ENCODE measurements at regions not wholly inside any gene's neighbourhood (a gene's known extent, or its start where the extent isn't known, plus 50 kb on each side); places are given as distances from the start of the nearest gene placed in this dataset.
"Not testable (repeated sequence)": the region's sequence is repeated elsewhere in the genome, so short reads cannot be mapped to it uniquely, and the experiment has no call there.

- Histone ChIP-seq H3K4me3 (ENCODE audit: low read depth in 1 of 2, low read length in 1 of 2) (no peak overlapping the region), H3K4me1 (ENCODE audit: control insufficient read depth in 1 of 2, insufficient read depth in 1 of 2, low read depth in 1 of 2, low read length in 1 of 2) (peaks cover 43 to 51% of the 10 kb centered on the region in 2 experiments), H3K27me3 (peaks cover 24% of the 10 kb centered on the region), H3K27ac (peak overlapping the region; percentile 47), H3K36me3 (no peaks in the 10 kb centered on the region), H3K9me3 (no peaks in the 10 kb centered on the region)
- TF ChIP-seq, protein P1, sequence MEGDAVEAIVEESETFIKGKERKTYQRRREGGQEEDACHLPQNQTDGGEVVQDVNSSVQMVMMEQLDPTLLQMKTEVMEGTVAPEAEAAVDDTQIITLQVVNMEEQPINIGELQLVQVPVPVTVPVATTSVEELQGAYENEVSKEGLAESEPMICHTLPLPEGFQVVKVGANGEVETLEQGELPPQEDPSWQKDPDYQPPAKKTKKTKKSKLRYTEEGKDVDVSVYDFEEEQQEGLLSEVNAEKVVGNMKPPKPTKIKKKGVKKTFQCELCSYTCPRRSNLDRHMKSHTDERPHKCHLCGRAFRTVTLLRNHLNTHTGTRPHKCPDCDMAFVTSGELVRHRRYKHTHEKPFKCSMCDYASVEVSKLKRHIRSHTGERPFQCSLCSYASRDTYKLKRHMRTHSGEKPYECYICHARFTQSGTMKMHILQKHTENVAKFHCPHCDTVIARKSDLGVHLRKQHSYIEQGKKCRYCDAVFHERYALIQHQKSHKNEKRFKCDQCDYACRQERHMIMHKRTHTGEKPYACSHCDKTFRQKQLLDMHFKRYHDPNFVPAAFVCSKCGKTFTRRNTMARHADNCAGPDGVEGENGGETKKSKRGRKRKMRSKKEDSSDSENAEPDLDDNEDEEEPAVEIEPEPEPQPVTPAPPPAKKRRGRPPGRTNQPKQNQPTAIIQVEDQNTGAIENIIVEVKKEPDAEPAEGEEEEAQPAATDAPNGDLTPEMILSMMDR (IDR thresholded peaks at IDR 0.05), result no peak
Observed at GRCh38 chr3:15933439-15934139, 135.8 kb upstream of the ANKRD28 start.

DNA sequence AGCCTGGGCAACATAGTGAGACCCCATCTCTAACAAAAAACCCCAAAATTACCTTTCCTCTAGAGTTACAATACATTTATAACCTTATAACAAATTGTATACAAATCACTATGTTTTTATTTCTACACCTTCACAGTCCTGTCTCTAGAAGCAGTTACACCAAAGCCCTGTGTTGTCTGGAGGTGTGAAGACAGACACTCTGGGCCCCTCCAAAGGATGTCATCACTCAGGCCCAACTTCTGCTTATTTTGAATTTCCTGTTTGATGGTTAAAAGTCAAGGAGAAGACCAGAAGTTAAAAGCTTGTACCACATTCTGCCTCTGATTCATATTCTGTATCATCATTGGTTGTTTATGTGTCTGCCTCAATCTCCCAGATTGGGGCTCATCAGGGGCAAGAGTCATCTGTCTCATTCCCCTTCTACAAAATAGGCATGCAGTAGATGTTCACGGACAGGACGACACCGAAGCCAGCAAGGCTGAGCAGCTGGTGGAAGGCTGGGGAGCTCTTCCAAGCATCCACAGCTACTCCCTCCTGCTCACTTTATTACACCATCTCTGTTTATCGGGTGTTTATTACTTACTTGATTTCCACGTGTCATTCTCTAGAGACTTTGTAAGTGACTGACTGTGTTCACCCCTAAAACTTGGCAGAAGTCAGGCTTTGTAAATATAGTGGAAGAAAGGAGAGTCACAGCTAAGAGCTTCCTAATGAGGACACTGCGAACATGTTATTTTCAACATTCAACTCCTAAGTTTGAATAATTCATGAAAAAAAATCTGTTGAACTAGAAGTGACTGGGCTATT lies 136.8 kb upstream of the ANKRD28 start:
- H3K36me3 ChIP-seq, result no peaks in the 10 kb centered on the region
- H3K4me1 ChIP-seq (ENCODE audit: control insufficient read depth in 1 of 2, insufficient read depth in 1 of 2, low read depth in 1 of 2, low read length in 1 of 2), result peaks cover 43 to 57% of the 10 kb centered on the region in 2 experiments
- TF ChIP-seq, protein P1 (IDR thresholded peaks at IDR 0.05), result no peak
- peaks cover 14% of the 10 kb centered on the region for H3K27me3 ChIP-seq
- peak overlapping the region; percentile 47 for H3K27ac ChIP-seq
- H3K4me3 ChIP-seq (ENCODE audit: low read depth in 1 of 2, low read length in 1 of 2), result no peak overlapping the region
- H3K9me3 ChIP-seq, result no peaks in the 10 kb centered on the region

- Histone ChIP-seq H3K36me3 (no peaks in the 10 kb centered on the region), H3K27ac (no peak overlapping the region), H3K4me3 (ENCODE audit: low read depth in 1 of 2, low read length in 1 of 2) (no peak overlapping the region), H3K4me1 (ENCODE audit: control insufficient read depth in 1 of 2, insufficient read depth in 1 of 2, low read depth in 1 of 2, low read length in 1 of 2) (peaks cover 45 to 66% of the 10 kb centered on the region in 2 experiments), H3K27me3 (peaks cover 8% of the 10 kb centered on the region), H3K9me3 (no peaks in the 10 kb centered on the region)
- TF ChIP-seq, protein P1 (IDR thresholded peaks at IDR 0.05), result no peak
Observed at GRCh38 chr3:15936312-15936711, 138.5 kb upstream of the ANKRD28 start.

DNA sequence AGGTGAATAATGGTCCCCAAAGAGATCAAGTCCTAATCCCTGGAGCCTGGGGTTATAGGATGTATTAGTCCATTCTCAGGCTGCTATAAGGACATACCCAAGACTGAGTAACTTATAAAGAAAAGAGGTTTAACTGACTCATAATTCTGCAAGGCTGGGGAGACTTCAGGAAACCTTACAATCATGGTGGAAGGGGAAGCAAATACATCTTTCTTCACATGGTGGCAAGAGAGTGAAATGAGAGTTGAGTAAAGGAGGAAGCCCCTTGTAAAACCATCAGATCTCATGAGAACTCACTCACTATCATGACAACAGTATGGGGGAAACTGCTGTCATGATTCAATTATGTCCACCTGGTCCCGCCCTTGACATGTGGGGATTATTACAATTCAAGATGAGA lies 142.9 kb upstream of the ANKRD28 start:
- Histone ChIP-seq H3K27me3 (no peaks in the 10 kb centered on the region), H3K4me3 (ENCODE audit: low read depth in 1 of 2, low read length in 1 of 2) (no peak overlapping the region), H3K27ac (no peak overlapping the region), H3K36me3 (no peaks in the 10 kb centered on the region), H3K4me1 (ENCODE audit: control insufficient read depth in 1 of 2, insufficient read depth in 1 of 2, low read depth in 1 of 2, low read length in 1 of 2) (peaks cover 6 to 35% of the 10 kb centered on the region in 2 experiments), H3K9me3 (no peaks in the 10 kb centered on the region)
- TF ChIP-seq, protein P1 (IDR thresholded peaks at IDR 0.05), result no peak

- H3K36me3 ChIP-seq; H3K9me3 ChIP-seq; H3K27ac ChIP-seq; H3K4me3 ChIP-seq (ENCODE audit: low read depth in 1 of 2, low read length in 1 of 2); H3K27me3 ChIP-seq: not testable (repeated sequence)
- H3K4me1 ChIP-seq (ENCODE audit: control insufficient read depth in 1 of 2, insufficient read depth in 1 of 2, low read depth in 1 of 2, low read length in 1 of 2), result peaks cover 6 to 32% of the 10 kb centered on the region in 2 experiments
Observed at GRCh38 chr3:15941457-15941856, 143.7 kb upstream of the ANKRD28 start.

DNA sequence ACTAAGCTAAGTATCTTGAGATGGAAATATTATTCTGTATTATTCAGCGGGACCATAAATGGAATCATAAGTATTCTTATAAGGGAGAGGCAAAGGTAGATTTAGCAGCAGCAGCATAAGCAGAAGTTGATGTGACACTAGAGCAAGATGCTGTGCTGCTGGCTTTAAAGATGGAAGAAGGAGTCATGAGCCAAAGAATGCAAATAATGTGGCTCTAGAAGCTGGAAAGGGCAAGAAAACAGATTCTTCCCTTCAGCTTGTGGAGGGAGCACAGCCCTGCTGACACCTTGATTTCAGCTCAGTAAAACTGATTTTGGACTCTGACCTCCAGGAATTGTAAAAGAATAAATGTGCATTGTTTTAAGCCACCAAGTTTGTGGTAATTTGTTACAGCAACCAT lies 144.2 kb upstream of the ANKRD28 start:
- Histone ChIP-seq H3K4me3 (ENCODE audit: low read depth in 1 of 2, low read length in 1 of 2) (no peak overlapping the region), H3K36me3 (no peaks in the 10 kb centered on the region), H3K9me3 (no peaks in the 10 kb centered on the region), H3K4me1 (ENCODE audit: control insufficient read depth in 1 of 2, insufficient read depth in 1 of 2, low read depth in 1 of 2, low read length in 1 of 2) (peaks cover 6 to 32% of the 10 kb centered on the region in 2 experiments), H3K27ac (no peak overlapping the region), H3K27me3 (no peaks in the 10 kb centered on the region)
- TF ChIP-seq, protein P1 (IDR thresholded peaks at IDR 0.05), result no peak

All from neutrophil (primary cell).